Gastrocnemius medialis (tissue), 4 donors: ENCODE measurements at regions not wholly inside any gene's neighbourhood (a gene's known extent, or its start where the extent isn't known, plus 50 kb on each side); places are given as distances from the start of the nearest gene placed in this dataset.

Source experiments
- CTCF ChIP-seq, 5 experiments: fragments of 450-650 bp in 3 of 5; fragments of 200-600 bp in 2 of 5; sonication (generic) in 2 of 5; IDR thresholded peaks in 4 of 5; conservative IDR thresholded peaks in 1 of 5; 1 replicate in 4 of 5; 2 replicates in 1 of 5; pipeline ENCODE4 v1.5.1; 2016 to 2019; ENCODE audit warnings: antibody characterized with exemption in 5 of 5, mild to moderate bottlenecking in 3 of 5, moderate library complexity in 3 of 5
- POLR2A ChIP-seq, 2 donors: fragments of 450-650 bp; IDR thresholded peaks; one replicate each; pipeline ENCODE4 v1.6.1; 2017; ENCODE audit warnings: antibody characterized with exemption in 2 of 2, mild to moderate bottlenecking in 2 of 2, moderate library complexity in 2 of 2

DNA sequence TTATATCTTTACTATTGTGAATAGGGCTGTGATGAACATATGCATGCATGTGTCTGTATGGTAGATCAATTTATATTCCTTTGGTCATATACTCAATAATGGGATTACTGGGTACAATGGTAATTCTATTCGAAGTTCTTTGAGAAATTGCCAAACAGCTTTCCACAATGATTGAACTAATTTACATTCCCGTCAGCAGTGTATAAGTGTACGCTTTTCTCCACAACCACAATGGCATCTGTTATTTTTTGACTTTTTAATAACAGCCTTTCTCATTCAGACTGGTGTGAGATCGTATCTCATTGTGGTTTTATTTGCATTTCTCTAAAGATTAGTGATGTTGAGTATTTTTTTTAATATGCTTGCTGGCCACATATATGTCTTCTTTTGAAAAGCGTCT, 439.4 kb upstream of the KLHL4 start:
- TF ChIP-seq CTCF (IDR thresholded peaks at IDR 0.05 in 4 of 5, conservative IDR thresholded peaks at IDR 0.05 in 1 of 5) (no peak), POLR2A (IDR thresholded peaks at IDR 0.05) (no peak)
